ENCODE measurements at regions not wholly inside any gene's neighbourhood (a gene's known extent, or its start where the extent isn't known, plus 50 kb on each side); places are given as distances from the start of the nearest gene placed in this dataset.

DNA sequence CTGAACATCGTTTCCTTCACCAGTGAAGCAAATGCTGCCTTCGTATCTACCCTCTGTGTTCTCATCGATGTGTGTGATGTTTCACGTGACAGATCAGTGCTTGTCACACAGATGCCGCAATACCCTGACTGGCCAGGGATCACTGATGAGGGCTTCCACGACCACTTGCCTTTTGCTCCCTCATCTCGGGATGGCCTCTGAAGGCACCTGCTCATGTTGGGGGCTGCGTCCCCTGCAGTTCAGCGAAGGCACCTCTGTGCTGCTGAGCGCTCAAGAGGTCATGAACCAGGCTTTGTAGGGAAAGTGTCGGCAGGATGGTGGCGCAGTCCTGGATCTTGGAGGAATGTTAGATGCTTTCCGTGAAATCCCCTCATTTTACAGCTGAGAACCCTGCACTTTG is 79.2 kb upstream of the KLF13 start (continued):
- TF ChIP-seq, protein P1, sequence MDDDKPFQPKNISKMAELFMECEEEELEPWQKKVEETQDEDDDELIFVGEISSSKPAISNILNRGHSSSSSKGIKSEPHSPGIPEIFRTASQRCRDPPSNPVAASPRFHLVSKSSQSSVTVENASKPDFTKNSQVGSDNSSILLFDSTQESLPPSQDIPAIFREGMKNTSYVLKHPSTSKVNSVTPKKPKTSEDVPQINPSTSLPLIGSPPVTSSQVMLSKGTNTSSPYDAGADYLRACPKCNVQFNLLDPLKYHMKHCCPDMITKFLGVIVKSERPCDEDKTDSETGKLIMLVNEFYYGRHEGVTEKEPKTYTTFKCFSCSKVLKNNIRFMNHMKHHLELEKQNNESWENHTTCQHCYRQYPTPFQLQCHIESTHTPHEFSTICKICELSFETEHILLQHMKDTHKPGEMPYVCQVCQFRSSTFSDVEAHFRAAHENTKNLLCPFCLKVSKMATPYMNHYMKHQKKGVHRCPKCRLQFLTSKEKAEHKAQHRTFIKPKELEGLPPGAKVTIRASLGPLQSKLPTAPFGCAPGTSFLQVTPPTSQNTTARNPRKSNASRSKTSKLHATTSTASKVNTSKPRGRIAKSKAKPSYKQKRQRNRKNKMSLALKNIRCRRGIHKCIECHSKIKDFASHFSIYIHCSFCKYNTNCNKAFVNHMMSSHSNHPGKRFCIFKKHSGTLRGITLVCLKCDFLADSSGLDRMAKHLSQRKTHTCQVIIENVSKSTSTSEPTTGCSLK (tag by site-specific recombination; IDR thresholded peaks at IDR 0.05): no peak
- TF ChIP-seq MEIS1 (CRISPR knock-in tag; IDR thresholded peaks at IDR 0.05; ENCODE audit: borderline replicate concordance): no peak
- TF ChIP-seq, protein P2, sequence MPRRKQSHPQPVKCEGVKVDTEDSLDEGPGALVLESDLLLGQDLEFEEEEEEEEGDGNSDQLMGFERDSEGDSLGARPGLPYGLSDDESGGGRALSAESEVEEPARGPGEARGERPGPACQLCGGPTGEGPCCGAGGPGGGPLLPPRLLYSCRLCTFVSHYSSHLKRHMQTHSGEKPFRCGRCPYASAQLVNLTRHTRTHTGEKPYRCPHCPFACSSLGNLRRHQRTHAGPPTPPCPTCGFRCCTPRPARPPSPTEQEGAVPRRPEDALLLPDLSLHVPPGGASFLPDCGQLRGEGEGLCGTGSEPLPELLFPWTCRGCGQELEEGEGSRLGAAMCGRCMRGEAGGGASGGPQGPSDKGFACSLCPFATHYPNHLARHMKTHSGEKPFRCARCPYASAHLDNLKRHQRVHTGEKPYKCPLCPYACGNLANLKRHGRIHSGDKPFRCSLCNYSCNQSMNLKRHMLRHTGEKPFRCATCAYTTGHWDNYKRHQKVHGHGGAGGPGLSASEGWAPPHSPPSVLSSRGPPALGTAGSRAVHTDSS (tag by site-specific recombination; IDR thresholded peaks at IDR 0.05): no peak
- TF ChIP-seq ZBTB7A (tag by site-specific recombination; IDR thresholded peaks at IDR 0.05; ENCODE audit: low read depth): no peak
- no peak for TF ChIP-seq ZFP3 (tag by site-specific recombination; IDR thresholded peaks at IDR 0.05; ENCODE audit: low read depth)
- TF ChIP-seq ZNF701 (tag by site-specific recombination; IDR thresholded peaks at IDR 0.05): no peak
- TF ChIP-seq KLF10 (tag by site-specific recombination; IDR thresholded peaks at IDR 0.05): no peak
- TF ChIP-seq ZNF114 (tag by site-specific recombination; IDR thresholded peaks at IDR 0.05): no peak
- TF ChIP-seq, protein P3, sequence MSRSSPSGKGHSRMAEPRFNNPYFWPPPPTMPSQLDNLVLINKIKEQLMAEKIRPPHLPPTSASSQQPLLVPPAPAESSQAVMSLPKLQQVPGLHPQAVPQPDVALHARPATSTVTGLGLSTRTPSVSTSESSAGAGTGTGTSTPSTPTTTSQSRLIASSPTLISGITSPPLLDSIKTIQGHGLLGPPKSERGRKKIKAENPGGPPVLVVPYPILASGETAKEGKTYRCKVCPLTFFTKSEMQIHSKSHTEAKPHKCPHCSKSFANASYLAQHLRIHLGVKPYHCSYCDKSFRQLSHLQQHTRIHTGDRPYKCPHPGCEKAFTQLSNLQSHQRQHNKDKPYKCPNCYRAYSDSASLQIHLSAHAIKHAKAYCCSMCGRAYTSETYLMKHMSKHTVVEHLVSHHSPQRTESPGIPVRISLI (tag by site-specific recombination; IDR thresholded peaks at IDR 0.05): no peak
- no peak for TF ChIP-seq IKZF3 (tag by site-specific recombination; IDR thresholded peaks at IDR 0.05)
- no peak for TF ChIP-seq ZNF341 (tag by site-specific recombination; IDR thresholded peaks at IDR 0.05; ENCODE audit: low read depth)
- no peak for TF ChIP-seq ZNF292 (tag by site-specific recombination; IDR thresholded peaks at IDR 0.05; ENCODE audit: borderline replicate concordance, low read depth)
- TF ChIP-seq, protein P4, sequence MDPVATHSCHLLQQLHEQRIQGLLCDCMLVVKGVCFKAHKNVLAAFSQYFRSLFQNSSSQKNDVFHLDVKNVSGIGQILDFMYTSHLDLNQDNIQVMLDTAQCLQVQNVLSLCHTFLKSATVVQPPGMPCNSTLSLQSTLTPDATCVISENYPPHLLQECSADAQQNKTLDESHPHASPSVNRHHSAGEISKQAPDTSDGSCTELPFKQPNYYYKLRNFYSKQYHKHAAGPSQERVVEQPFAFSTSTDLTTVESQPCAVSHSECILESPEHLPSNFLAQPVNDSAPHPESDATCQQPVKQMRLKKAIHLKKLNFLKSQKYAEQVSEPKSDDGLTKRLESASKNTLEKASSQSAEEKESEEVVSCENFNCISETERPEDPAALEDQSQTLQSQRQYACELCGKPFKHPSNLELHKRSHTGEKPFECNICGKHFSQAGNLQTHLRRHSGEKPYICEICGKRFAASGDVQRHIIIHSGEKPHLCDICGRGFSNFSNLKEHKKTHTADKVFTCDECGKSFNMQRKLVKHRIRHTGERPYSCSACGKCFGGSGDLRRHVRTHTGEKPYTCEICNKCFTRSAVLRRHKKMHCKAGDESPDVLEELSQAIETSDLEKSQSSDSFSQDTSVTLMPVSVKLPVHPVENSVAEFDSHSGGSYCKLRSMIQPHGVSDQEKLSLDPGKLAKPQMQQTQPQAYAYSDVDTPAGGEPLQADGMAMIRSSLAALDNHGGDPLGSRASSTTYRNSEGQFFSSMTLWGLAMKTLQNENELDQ (tag by site-specific recombination; IDR thresholded peaks at IDR 0.05; ENCODE audit: low read depth): no peak
- TF ChIP-seq ZEB2 (tag by site-specific recombination; IDR thresholded peaks at IDR 0.05): no peak

DNA sequence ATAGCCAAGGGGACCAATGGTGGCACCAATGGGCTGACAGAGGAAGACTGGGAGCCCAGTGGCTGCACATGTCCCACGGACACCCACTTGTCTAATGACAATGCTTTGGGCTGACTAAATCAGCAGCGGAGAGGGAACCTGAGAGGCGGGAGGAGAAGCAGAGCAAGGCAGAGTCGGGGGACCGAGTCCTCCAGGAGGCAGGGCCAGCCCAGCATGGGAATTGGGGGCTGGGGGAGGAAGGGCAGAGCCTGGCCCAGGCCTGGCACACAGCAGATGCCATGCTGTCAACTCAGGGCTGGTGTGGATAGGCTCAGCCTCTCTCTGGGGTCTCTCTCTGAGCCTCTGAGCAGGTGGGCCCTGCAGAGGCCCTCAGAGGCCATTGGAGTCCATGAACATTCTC is 78.4 kb upstream of the KLF13 start:
- CTCF ChIA-PET: no interaction called here
- POLR2A ChIA-PET: no interaction called here
- TF ChIP-seq, protein P5, sequence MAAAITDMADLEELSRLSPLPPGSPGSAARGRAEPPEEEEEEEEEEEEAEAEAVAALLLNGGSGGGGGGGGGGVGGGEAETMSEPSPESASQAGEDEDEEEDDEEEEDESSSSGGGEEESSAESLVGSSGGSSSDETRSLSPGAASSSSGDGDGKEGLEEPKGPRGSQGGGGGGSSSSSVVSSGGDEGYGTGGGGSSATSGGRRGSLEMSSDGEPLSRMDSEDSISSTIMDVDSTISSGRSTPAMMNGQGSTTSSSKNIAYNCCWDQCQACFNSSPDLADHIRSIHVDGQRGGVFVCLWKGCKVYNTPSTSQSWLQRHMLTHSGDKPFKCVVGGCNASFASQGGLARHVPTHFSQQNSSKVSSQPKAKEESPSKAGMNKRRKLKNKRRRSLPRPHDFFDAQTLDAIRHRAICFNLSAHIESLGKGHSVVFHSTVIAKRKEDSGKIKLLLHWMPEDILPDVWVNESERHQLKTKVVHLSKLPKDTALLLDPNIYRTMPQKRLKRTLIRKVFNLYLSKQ (tag by site-specific recombination; IDR thresholded peaks at IDR 0.05; ENCODE audit: borderline replicate concordance): no peak
- TF ChIP-seq ZNF274 (IDR thresholded peaks at IDR 0.05; ENCODE audit: low read length) (no peak), ZNF274 (tag by site-specific recombination; IDR thresholded peaks at IDR 0.05; ENCODE audit: borderline replicate concordance) (no peak), ZNF221 (tag by site-specific recombination; IDR thresholded peaks at IDR 0.05; ENCODE audit: borderline replicate concordance) (no peak), SALL2 (tag by site-specific recombination; IDR thresholded peaks at IDR 0.05; ENCODE audit: borderline replicate concordance) (no peak), ZNF624 (tag by site-specific recombination; IDR thresholded peaks at IDR 0.05) (no peak), HOXC10 (CRISPR knock-in tag; IDR thresholded peaks at IDR 0.05) (no peak), ZNF138 (tag by site-specific recombination; IDR thresholded peaks at IDR 0.05; ENCODE audit: borderline replicate concordance) (no peak), TCF7L2 (IDR thresholded peaks at IDR 0.05; ENCODE audit: borderline replicate concordance, low read depth, low read length) (no peak), ZNF10 (tag by site-specific recombination; IDR thresholded peaks at IDR 0.05) (no peak), ZNF626 (tag by site-specific recombination; IDR thresholded peaks at IDR 0.05) (no peak), ZNF174 (tag by site-specific recombination; IDR thresholded peaks at IDR 0.05) (no peak)
- TF ChIP-seq, protein P6, sequence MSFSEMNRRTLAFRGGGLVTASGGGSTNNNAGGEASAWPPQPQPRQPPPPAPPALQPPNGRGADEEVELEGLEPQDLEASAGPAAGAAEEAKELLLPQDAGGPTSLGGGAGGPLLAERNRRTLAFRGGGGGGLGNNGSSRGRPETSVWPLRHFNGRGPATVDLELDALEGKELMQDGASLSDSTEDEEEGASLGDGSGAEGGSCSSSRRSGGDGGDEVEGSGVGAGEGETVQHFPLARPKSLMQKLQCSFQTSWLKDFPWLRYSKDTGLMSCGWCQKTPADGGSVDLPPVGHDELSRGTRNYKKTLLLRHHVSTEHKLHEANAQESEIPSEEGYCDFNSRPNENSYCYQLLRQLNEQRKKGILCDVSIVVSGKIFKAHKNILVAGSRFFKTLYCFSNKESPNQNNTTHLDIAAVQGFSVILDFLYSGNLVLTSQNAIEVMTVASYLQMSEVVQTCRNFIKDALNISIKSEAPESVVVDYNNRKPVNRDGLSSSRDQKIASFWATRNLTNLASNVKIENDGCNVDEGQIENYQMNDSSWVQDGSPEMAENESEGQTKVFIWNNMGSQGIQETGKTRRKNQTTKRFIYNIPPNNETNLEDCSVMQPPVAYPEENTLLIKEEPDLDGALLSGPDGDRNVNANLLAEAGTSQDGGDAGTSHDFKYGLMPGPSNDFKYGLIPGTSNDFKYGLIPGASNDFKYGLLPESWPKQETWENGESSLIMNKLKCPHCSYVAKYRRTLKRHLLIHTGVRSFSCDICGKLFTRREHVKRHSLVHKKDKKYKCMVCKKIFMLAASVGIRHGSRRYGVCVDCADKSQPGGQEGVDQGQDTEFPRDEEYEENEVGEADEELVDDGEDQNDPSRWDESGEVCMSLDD (tag by site-specific recombination; IDR thresholded peaks at IDR 0.05): no peak

More for the DNA sequence above, 78.4 kb upstream of the KLF13 start:
- Histone ChIP-seq H3K4me1 (ENCODE audit: control insufficient read depth, insufficient read depth, low read length) (no peaks in the 10 kb centered on the region), H3K9me3 (ENCODE audit: control insufficient read depth, insufficient read depth, low read depth, low read length) (no peaks in the 10 kb centered on the region), H3K27ac (ENCODE audit: extremely low read depth, low read depth, low read length) (no peak overlapping the region), H3K36me3 (ENCODE audit: control insufficient read depth in 2 of 2, insufficient read depth in 1 of 2, low read length in 2 of 2) (no peaks in the 10 kb centered on the region), H3K4me3 (ENCODE audit: low read depth, low read length) (no peak overlapping the region)
